WTC11 (cell line): ENCODE measurements at regions not wholly inside any gene's neighbourhood (a gene's known extent, or its start where the extent isn't known, plus 50 kb on each side); places are given as distances from the start of the nearest gene placed in this dataset.

ENCODE experiments used
- TF ChIP-seq, protein P1 (sequence below): sonication (generic); formaldehyde crosslinking; IDR thresholded peaks from 2 replicates; pipeline ENCODE4 v1.8.1; 2023; ENCODE audit warnings: mild to moderate bottlenecking, missing genetic modification reagents, moderate library complexity
- TF ChIP-seq, protein P2 (sequence below): fragments of 200-600 bp; IDR thresholded peaks from 2 replicates; pipeline ENCODE4 v1.8.0; 2022; ENCODE audit warnings: antibody characterized with exemption
- TF ChIP-seq, protein P3 (sequence below): sonication (generic); formaldehyde crosslinking; IDR thresholded peaks from 2 replicates; pipeline ENCODE4 v1.8.0; 2022; ENCODE audit warnings: mild to moderate bottlenecking, missing genetic modification reagents

DNA sequence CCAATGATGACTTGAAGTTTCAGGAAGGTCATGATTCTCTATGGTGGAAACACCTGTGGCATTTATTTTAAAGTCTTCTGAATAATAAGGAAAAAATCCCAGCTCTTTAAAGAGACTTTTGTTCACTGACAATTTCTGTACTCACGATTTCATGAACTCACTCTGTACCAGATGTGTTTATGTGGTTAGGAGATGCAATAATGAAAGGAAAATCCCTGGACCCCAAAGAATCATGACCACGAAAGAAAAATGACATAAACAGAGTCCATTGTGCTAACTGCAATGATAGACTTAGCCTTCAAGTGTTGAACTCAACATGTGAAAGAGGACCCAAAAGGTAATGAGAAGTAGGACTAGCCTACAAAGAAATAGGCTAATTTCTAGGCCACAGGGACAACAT, 947.5 kb downstream of the CDH11 start:
- TF ChIP-seq, protein P1, sequence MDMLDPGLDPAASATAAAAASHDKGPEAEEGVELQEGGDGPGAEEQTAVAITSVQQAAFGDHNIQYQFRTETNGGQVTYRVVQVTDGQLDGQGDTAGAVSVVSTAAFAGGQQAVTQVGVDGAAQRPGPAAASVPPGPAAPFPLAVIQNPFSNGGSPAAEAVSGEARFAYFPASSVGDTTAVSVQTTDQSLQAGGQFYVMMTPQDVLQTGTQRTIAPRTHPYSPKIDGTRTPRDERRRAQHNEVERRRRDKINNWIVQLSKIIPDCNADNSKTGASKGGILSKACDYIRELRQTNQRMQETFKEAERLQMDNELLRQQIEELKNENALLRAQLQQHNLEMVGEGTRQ (CRISPR knock-in tag) = no peak
- TF ChIP-seq, protein P2, sequence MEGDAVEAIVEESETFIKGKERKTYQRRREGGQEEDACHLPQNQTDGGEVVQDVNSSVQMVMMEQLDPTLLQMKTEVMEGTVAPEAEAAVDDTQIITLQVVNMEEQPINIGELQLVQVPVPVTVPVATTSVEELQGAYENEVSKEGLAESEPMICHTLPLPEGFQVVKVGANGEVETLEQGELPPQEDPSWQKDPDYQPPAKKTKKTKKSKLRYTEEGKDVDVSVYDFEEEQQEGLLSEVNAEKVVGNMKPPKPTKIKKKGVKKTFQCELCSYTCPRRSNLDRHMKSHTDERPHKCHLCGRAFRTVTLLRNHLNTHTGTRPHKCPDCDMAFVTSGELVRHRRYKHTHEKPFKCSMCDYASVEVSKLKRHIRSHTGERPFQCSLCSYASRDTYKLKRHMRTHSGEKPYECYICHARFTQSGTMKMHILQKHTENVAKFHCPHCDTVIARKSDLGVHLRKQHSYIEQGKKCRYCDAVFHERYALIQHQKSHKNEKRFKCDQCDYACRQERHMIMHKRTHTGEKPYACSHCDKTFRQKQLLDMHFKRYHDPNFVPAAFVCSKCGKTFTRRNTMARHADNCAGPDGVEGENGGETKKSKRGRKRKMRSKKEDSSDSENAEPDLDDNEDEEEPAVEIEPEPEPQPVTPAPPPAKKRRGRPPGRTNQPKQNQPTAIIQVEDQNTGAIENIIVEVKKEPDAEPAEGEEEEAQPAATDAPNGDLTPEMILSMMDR = no peak
- TF ChIP-seq, protein P3, sequence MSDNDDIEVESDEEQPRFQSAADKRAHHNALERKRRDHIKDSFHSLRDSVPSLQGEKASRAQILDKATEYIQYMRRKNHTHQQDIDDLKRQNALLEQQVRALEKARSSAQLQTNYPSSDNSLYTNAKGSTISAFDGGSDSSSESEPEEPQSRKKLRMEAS (CRISPR knock-in tag) = no peak
